ENCODE measurements at regions not wholly inside any gene's neighbourhood (a gene's known extent, or its start where the extent isn't known, plus 50 kb on each side); places are given as distances from the start of the nearest gene placed in this dataset.

DNA sequence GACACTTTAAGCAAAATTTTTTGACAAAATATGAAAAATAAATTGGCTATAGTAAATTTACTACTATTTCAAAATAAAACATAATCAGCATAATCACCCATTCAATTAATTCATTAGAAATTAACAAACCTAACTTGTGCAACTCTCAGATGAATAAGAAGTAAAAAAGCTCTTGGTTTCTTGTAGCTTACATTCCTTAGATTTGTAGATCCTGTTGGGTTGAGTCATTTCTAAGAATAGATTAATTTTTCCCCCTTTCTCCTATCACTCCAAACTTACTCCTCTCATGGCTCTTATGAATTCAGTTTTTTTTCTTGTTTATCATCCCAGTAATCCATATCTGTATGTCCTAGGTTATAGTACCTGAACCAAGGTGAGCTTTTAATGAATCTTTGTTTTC is 230.9 kb upstream of the LRIG3 start:
- Histone ChIP-seq H3K4me3 (ENCODE audit: insufficient read depth, low read depth, low read length) (no peak overlapping the region), H4K5ac (ENCODE audit: low read depth, low read length) (peak overlapping the region; percentile 33; the same call in 1 of the 2 replicates), H3K4me2 (ENCODE audit: low read depth, low read length) (peak overlapping the region; percentile 46; the same call in 1 of the 2 replicates), H3K23ac (ENCODE audit: low read depth, low read length) (no peak overlapping the region), H3K9me1 (ENCODE audit: insufficient read depth, low read length) (no peaks in the 10 kb centered on the region), H2AK9ac (replicated peaks; ENCODE audit: low read depth, low read length, poor library complexity) (no peak overlapping the region), H2BK15ac (ENCODE audit: low read depth, low read length) (peak overlapping the region; percentile 16; the same call in 1 of the 3 replicates), H3K18ac (ENCODE audit: low read depth, low read length) (peak overlapping the region; percentile 87; the same call in 1 of the 2 replicates), H4K8ac (ENCODE audit: low read depth in 2 of 2, low read length in 2 of 2) (peak overlapping the region; percentile 63 to 72), H3K79me1 (ENCODE audit: low read depth in 1 of 2, low read length in 2 of 2) (no peaks in the 10 kb centered on the region), H4K91ac (ENCODE audit: insufficient read depth, low read depth, low read length) (no peak overlapping the region), H2BK5ac (ENCODE audit: low read depth, low read length, poor library complexity, severe bottlenecking) (peak overlapping the region; percentile 88), H3K4me1 (ENCODE audit: control insufficient read depth, insufficient read depth, low read length) (peaks cover 4% of the 10 kb centered on the region; the same call in 1 of the 2 replicates), H2AFZ (replicated peaks; ENCODE audit: low read length, poor library complexity) (no peak overlapping the region), H3K9me3 (ENCODE audit: control insufficient read depth, insufficient read depth, low read length) (peaks cover 4% of the 10 kb centered on the region), H3K27ac (ENCODE audit: insufficient read depth, low read length) (no peak overlapping the region), H3K36me3 (ENCODE audit: control insufficient read depth, insufficient read depth, low read length) (no peaks in the 10 kb centered on the region), H3K14ac (replicated peaks; ENCODE audit: low read depth, low read length) (peak overlapping the region; percentile 20; the same call in 1 of the 2 replicates), H3K9ac (ENCODE audit: low read depth, low read length) (no peak overlapping the region), H4K20me1 (ENCODE audit: insufficient read depth, low read length) (no peaks in the 10 kb centered on the region), H3K4ac (ENCODE audit: low read depth, low read length) (peak overlapping the region; percentile 38; the same call in 1 of the 2 replicates), H2BK120ac (ENCODE audit: low read depth, low read length) (peak overlapping the region; percentile 61), H3K27me3 (ENCODE audit: control insufficient read depth, insufficient read depth, low read length) (no peaks in the 10 kb centered on the region), H2AK5ac (ENCODE audit: low read depth, low read length) (no peak overlapping the region), H2BK20ac (ENCODE audit: low read depth, low read length) (peak overlapping the region; percentile 54; the same call in 1 of the 2 replicates), H3K56ac (ENCODE audit: extremely low read depth, insufficient read depth, low read length) (no peak overlapping the region)
- intact Hi-C loops (cut with micrococcal nuclease) = loop anchor here (2.0 kb wide), 1 partner anchor 230 kb away; the partner anchor contains the start of gene LRIG3
- peak; percentile 63 for ATAC-seq (ENCODE audit: low read depth)
- TF ChIP-seq, protein P1, sequence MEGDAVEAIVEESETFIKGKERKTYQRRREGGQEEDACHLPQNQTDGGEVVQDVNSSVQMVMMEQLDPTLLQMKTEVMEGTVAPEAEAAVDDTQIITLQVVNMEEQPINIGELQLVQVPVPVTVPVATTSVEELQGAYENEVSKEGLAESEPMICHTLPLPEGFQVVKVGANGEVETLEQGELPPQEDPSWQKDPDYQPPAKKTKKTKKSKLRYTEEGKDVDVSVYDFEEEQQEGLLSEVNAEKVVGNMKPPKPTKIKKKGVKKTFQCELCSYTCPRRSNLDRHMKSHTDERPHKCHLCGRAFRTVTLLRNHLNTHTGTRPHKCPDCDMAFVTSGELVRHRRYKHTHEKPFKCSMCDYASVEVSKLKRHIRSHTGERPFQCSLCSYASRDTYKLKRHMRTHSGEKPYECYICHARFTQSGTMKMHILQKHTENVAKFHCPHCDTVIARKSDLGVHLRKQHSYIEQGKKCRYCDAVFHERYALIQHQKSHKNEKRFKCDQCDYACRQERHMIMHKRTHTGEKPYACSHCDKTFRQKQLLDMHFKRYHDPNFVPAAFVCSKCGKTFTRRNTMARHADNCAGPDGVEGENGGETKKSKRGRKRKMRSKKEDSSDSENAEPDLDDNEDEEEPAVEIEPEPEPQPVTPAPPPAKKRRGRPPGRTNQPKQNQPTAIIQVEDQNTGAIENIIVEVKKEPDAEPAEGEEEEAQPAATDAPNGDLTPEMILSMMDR (conservative IDR thresholded peaks at IDR 0.05; ENCODE audit: low read depth, low read length) = no peak
- TF ChIP-seq FOS (IDR thresholded peaks at IDR 0.05; ENCODE audit: low read depth, low read length) (no peak), MAZ (IDR thresholded peaks at IDR 0.05; ENCODE audit: borderline replicate concordance, low read depth, low read length) (no peak), CEBPB (IDR thresholded peaks at IDR 0.05; ENCODE audit: low read depth, low read length) (peak; percentile 77), MAFK (IDR thresholded peaks at IDR 0.05; ENCODE audit: low read depth, low read length) (0 out of 2 replicates have a peak, but pooled peaks have one; percentile 8), MXI1 (IDR thresholded peaks at IDR 0.05; ENCODE audit: borderline replicate concordance, low read depth, low read length) (no peak), RFX5 (IDR thresholded peaks at IDR 0.05; ENCODE audit: low read depth, low read length) (no peak), NFE2L2 (IDR thresholded peaks at IDR 0.05; ENCODE audit: low read depth, low read length) (no peak), CHD1 (IDR thresholded peaks at IDR 0.05; ENCODE audit: low read depth, low read length) (no peak)
- POLR2A ChIA-PET (ENCODE audit: unreplicated experiment) = no interaction called here
- DNase-seq = peak; percentile 65
- BruUV-seq (replicated peaks) = no TSS peak
- in situ Hi-C loops (cut with MboI; ENCODE audit: low sequenced_read_pairs) = loop anchor here (10.0 kb wide), 3 partner anchors 616 to 1166 kb away; no protein-coding TSS in a partner anchor
- CTCF ChIA-PET = interaction anchor here (0.6 to 2.5 kb wide), 9 partner anchors 13 to 809 kb away, joined by 3 to 21 read pairs (median 4); no protein-coding TSS in a partner anchor
- dilution Hi-C loops (cut with HindIII; ENCODE audit: low sequenced_read_pairs, unreplicated experiment) = no loop called here

All from IMR-90 (cell line).